Effector memory CD4-positive, alpha-beta T cell (primary cell): ENCODE measurements at regions not wholly inside any gene's neighbourhood (a gene's known extent, or its start where the extent isn't known, plus 50 kb on each side); places are given as distances from the start of the nearest gene placed in this dataset.

Experiments
- DNase-seq, 3 donors: peaks; one replicate each; pipeline ENCODE4 v3.0.0-alpha.2; 2020
- H3K27ac ChIP-seq: 2 replicates; pipeline ENCODE4 v1.7.0; 2013; ENCODE audit warnings: mild to moderate bottlenecking, low read length, moderate library complexity; ENCODE audit not compliant: insufficient read depth, poor library complexity, severe bottlenecking
- H3K27me3 ChIP-seq: replicated peaks from 2 replicates; pipeline ENCODE4 v1.7.0; 2013; ENCODE audit warnings: mild to moderate bottlenecking, low read length; ENCODE audit not compliant: insufficient read depth, control insufficient read depth, poor library complexity, severe bottlenecking
- H3K36me3 ChIP-seq: 2 replicates; pipeline ENCODE4 v1.7.0; 2013; ENCODE audit warnings: mild to moderate bottlenecking, low read length, moderate library complexity; ENCODE audit not compliant: control insufficient read depth, insufficient read depth
- H3K4me1 ChIP-seq: 2 replicates; pipeline ENCODE4 v1.7.0; 2013; ENCODE audit warnings: low read length, mild to moderate bottlenecking; ENCODE audit not compliant: control insufficient read depth, insufficient read depth, poor library complexity, severe bottlenecking
- H3K4me3 ChIP-seq: 2 replicates; pipeline ENCODE4 v1.7.0; 2013; ENCODE audit warnings: low read length, low read depth, mild to moderate bottlenecking; ENCODE audit not compliant: insufficient read depth, poor library complexity, severe bottlenecking
- H3K9me3 ChIP-seq: 2 replicates; pipeline ENCODE4 v1.7.0; 2013; ENCODE audit warnings: mild to moderate bottlenecking, low read length, moderate library complexity; ENCODE audit not compliant: control insufficient read depth

GRCh38 chr13:110825516-110825915, 89.4 kb downstream of the ANKRD10 start:
- Histone ChIP-seq H3K4me3 (no peak overlapping the region), H3K36me3 (no peaks in the 10 kb centered on the region), H3K27ac (no peak overlapping the region), H3K4me1 (no peaks in the 10 kb centered on the region), H3K9me3 (no peaks in the 10 kb centered on the region), H3K27me3 (no peaks in the 10 kb centered on the region)
- DNase-seq: no peak

DNA sequence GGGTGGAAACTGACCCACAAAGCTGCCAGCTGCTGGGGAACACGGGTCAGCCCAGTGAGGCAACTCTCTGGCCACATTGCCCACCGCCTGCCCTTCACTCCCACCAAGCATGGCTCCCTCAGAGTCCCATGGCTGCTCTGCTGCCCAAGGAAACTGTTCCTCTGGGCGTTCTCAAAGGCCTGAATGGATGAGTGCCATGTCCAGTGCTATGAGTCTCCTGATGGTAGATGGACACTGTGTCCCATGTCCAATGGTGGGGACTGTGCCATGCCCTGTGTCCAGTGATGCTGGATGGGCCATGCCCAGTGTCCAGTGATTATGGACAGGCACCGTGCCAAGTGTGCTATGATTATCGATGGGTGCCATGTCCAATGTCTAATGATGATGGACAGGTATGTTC, 88.8 kb downstream of the ANKRD10 start:
- Histone ChIP-seq H3K9me3 (no peaks in the 10 kb centered on the region), H3K27me3 (no peaks in the 10 kb centered on the region), H3K4me1 (no peaks in the 10 kb centered on the region), H3K36me3 (no peaks in the 10 kb centered on the region), H3K27ac (no peak overlapping the region), H3K4me3 (no peak overlapping the region)
- DNase-seq: no peak

- Histone ChIP-seq H3K27ac (no peak overlapping the region), H3K27me3 (no peaks in the 10 kb centered on the region)
- no peak for DNase-seq
Measured at GRCh38 chr13:110826861-110827672, 87.8 kb downstream of the ANKRD10 start.

More at GRCh38 chr13:110826861-110827672, 87.8 kb downstream of the ANKRD10 start:
- Histone ChIP-seq H3K36me3 (no peaks in the 10 kb centered on the region), H3K9me3 (no peaks in the 10 kb centered on the region), H3K4me3 (no peak overlapping the region), H3K4me1 (no peaks in the 10 kb centered on the region)
